8988T (cell line): ENCODE measurements at regions not wholly inside any gene's neighbourhood (a gene's known extent, or its start where the extent isn't known, plus 50 kb on each side); places are given as distances from the start of the nearest gene placed in this dataset.
A peak's percentile ranks its signal among the peaks of the same experiment; 100 is the strongest.

Experiments used
- DNase-seq: peaks from one replicate; pipeline ENCODE4 v3.0.0; 2011

GRCh38 chr6:18976091-18976490 is 588.9 kb downstream of the RNF144B start:
- DNase-seq = no peak

GRCh38 chr6:18976966-18977365 is 589.8 kb downstream of the RNF144B start:
- DNase-seq = no peak

DNA sequence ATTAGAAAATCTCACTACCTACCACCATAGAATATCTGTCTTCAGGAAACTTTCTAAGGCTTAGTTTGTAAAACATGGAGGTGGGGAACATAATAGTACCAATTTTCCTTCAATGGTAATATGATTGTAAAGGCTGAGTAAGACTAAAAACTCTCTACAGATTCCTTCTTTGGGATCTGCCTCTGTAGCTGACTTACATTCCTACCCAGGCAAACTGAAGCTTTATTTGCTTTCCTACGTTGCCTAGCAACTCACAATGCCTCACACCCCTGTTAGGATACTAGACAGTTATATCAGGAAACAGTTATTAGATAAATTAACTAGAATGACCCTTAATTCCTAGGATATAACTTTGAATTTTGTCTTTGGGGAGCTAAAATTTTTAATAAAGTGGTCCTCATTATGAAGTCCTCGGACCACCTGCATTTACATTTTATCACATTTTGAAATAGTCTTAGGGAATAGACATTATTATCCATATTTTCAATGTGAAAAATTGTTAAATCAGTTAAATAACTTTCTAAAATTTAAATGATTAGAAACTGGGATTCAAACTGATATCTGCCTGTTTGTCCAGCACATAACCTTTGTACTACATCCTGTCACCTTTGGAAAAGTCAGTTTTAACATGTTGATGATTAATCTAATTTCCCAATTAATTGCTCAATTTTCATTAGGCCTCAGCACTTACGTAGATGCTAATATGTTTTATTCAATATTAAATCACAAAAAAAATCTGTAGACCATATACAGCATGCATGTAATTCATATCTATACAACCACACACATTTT is 591.4 kb downstream of the RNF144B start:
- DNase-seq = no peak

- no peak for DNase-seq
Measured at GRCh38 chr6:18985061-18985460, 597.9 kb downstream of the RNF144B start.

- DNase-seq = no peak
Measured at GRCh38 chr6:18985996-18986395, 598.8 kb downstream of the RNF144B start.

GRCh38 chr6:18988636-18989035 is 601.5 kb downstream of the RNF144B start:
- DNase-seq = no peak

DNA sequence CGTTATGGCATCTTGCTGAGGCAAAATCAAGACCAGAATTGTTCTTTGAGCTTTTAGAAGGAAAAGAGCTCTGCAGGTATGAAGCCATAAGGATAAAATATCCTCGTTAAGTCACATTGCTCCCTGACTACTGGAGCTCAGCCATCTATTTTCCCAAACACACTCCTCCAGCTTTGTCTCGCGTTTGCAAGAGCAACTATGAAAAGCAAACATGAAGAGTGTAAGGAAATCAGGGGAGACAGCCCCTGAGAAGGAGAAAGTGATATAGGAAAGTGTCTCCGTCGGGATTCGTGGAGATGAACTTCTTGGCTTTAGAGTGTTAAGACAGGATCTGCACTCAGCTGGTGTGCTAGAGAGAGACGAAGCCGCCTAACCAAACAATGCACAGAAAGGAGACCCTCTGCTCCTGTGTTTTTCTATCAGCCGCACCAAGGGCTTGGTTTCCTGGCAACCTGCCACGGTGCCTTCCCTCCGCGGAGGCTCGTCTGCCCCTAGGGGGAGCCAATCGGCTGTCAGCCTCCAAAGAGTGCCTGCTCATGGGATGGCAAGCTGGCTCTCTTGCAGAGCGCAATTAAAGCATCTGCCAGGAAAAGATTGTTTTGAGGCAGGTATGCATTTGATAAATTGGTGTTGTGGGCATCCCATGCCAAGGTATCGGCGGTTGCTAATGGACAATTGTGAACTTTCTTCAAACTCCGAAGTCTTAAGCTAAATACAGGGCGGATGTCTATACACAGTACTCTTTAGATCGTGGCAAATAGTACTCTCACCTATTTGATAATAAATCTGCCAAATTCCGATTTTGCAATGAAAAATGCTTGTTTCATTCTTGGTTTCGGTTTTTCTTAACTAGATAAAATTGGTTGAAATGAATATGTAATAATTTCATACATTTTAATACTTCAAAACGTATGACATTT is 603.2 kb downstream of the RNF144B start:
- peak; percentile 31 for DNase-seq

- DNase-seq = no peak
Measured at GRCh38 chr6:18997375-18997826, 610.3 kb downstream of the RNF144B start.

DNA sequence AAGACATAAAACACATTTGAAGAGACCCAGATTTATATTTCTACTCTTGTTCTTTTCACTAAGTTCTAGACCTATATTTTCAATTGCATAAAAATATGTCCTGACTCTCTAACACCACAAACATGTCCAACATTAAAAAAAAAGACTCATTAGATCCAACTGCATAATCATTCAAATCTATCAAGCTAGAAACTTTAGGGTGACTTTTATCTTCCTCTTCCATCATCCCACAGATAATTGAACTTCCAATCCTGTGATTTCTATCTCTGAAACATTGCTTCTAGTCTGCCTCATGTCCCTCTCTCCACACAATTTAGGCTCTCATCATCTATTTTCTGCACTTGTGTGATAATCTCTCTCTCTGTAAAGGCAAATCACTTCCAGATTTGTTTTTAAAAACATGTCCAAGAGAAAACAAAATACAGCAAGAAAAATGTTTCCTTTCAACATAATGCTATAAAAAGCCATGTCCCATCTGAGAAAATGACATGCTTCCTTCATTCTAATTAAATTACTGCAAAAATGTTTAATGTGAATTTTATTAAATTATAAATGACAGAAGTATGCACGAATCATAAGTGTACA is 615.9 kb downstream of the RNF144B start:
- no peak for DNase-seq

DNA sequence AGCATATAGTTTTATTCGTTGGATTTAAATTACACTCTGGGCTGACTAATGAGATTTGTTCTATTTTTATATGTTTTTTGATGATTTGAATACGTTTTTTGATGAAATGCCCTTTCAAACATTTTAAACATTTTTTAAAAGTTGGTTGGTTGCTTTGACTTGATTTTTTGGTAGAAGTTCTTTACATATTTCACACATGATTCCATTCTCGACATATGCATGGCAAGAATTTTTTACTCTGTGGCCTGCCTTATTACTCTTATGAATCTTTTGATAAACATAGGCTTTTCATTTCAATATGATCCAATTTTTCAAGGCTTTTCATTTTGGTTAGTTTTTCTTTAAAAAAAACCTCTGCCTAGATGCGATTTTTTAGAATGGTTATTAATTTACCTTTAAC is 617.0 kb downstream of the RNF144B start:
- no peak for DNase-seq

GRCh38 chr6:19009769-19010168 is 622.6 kb downstream of the RNF144B start:
- DNase-seq = no peak

GRCh38 chr6:19013026-19013705 is 626.0 kb downstream of the RNF144B start:
- DNase-seq = no peak

- DNase-seq = no peak
Measured at GRCh38 chr6:19024737-19025136, 637.6 kb downstream of the RNF144B start.

GRCh38 chr6:19028201-19028600 is 641.1 kb downstream of the RNF144B start:
- no peak for DNase-seq

- no peak for DNase-seq
Measured at GRCh38 chr6:19032591-19033295, 645.6 kb downstream of the RNF144B start.

DNA sequence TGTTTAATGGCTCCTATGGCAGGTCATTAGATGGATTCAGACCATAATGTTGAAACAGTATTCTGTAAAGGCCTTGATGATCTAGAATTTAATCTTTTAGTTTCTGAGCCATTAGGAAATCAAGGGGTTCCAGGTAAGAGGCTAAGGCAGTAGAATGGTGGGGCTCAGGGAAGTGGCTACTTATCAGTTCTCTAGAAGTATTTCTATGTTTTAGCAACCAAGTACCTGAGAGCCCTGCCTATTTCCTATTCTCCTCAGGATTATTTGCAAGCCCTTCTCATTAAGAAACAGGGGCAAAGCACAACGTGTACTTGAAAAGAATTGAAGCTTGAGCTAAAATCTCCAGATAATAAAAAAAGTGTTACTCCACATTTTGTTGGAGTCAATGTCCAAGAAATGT is 646.5 kb downstream of the RNF144B start:
- DNase-seq = no peak

DNA sequence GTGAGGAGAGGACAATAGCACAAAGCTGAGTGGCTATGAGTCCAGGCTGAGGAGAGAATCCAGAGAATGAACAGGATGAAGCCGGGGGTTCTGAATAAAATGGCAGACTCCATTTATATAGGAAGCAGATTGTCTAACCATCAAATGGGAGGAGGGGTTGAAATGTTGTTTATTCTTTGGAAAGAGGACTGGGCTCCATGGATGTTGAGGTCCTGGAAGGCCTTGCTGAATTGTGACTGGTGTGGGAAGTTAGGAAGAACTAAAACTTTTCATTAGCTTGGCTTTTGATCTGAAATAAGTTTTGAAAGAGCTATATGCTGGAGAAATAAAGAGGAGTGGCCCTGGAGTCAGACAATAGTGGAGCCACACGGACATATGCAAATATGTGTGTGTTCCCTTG is 647.8 kb downstream of the RNF144B start:
- no peak for DNase-seq

- no peak for DNase-seq
Measured at GRCh38 chr6:19035461-19036195, 648.5 kb downstream of the RNF144B start.

DNA sequence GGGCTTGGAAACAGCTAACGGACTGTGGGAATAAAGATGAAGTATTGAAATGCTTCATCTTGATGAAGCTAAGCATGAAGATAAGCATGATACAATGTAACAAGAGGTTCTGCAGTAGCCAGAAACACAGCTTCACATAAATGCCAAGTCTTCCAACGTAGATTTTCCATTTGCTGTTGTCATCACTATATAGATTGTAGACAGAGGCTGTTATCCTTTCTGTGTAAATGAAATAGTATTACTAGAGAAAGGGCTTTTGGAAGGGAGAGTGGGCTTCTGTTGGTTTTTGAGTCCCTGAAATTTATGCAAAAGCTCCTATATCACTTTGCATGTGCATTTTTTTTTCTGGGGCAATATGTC is 649.0 kb downstream of the RNF144B start:
- no peak for DNase-seq

GRCh38 chr6:19037607-19038006 is 650.5 kb downstream of the RNF144B start:
- no peak for DNase-seq

DNA sequence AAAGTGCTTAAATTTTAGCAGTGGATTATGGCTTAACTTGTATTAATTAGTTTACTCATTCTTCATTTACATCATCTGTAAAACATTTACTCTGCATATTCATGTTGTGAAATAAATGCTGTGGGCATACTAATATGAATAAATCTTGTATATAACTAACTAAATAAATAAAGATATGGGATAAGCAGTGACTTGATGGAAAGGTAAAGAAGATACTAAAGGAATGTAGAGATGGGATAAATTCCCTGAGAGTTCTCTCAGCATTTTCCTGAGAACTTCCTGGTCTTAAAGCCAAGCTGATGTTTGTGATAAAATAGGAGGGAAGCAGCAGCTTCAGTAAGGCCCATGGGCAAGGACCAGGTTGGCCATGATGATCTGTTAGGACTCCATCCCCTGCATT is 652.1 kb downstream of the RNF144B start:
- DNase-seq = no peak

GRCh38 chr6:19041906-19042305 is 654.8 kb downstream of the RNF144B start:
- DNase-seq = no peak
